ENCODE measurements at regions not wholly inside any gene's neighbourhood (a gene's known extent, or its start where the extent isn't known, plus 50 kb on each side); places are given as distances from the start of the nearest gene placed in this dataset.
"Not testable (repeated sequence)": the region's sequence is repeated elsewhere in the genome, so short reads cannot be mapped to it uniquely, and the experiment has no call there.

DNA sequence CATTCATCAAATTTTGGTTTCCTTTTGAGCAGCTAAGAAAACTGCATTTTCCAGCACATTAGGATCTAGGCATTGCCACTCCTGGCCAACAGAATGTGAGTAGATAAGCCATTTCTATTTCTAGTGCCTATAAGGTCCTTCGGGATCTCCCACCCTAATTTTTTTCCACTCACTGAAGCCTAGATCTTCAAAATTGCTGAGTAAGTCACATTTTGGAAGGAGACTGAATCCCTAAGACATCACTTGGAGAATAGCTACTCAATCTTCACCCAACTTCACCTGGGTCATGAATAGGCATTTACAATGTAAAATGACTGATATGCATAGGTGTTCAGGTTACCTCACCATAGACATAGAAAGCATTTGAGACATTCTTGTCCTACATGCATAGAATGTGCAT lies 548.1 kb upstream of the GYPC start:
- no peaks in the 10 kb centered on the region for H3K27me3 ChIP-seq
- intact Hi-C loops (cut with DNase I; ENCODE audit: low total_unique reads), result no loop called here
- H3K36me3 ChIP-seq, result no peaks in the 10 kb centered on the region
- no peak overlapping the region for H3K4me3 ChIP-seq
- peaks cover 0 to 6% (median 0%) of the 10 kb centered on the region in 4 donors for H3K9me3 ChIP-seq
- TF ChIP-seq, protein P1, sequence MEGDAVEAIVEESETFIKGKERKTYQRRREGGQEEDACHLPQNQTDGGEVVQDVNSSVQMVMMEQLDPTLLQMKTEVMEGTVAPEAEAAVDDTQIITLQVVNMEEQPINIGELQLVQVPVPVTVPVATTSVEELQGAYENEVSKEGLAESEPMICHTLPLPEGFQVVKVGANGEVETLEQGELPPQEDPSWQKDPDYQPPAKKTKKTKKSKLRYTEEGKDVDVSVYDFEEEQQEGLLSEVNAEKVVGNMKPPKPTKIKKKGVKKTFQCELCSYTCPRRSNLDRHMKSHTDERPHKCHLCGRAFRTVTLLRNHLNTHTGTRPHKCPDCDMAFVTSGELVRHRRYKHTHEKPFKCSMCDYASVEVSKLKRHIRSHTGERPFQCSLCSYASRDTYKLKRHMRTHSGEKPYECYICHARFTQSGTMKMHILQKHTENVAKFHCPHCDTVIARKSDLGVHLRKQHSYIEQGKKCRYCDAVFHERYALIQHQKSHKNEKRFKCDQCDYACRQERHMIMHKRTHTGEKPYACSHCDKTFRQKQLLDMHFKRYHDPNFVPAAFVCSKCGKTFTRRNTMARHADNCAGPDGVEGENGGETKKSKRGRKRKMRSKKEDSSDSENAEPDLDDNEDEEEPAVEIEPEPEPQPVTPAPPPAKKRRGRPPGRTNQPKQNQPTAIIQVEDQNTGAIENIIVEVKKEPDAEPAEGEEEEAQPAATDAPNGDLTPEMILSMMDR (IDR thresholded peaks at IDR 0.05), result no peak
- TF ChIP-seq EP300 (IDR thresholded peaks at IDR 0.05) (no peak), POLR2A (IDR thresholded peaks at IDR 0.05) (no peak), POLR2AphosphoS5 (IDR thresholded peaks at IDR 0.05) (no peak)
- 86 to 92% (median 89%) methylated on average over 1 of the region's 1 CpG for WGBS, 5 donors
- no peak for DNase-seq
- H3K27ac ChIP-seq, result no peak overlapping the region
- H3K4me1 ChIP-seq, result no peaks in the 10 kb centered on the region

DNA sequence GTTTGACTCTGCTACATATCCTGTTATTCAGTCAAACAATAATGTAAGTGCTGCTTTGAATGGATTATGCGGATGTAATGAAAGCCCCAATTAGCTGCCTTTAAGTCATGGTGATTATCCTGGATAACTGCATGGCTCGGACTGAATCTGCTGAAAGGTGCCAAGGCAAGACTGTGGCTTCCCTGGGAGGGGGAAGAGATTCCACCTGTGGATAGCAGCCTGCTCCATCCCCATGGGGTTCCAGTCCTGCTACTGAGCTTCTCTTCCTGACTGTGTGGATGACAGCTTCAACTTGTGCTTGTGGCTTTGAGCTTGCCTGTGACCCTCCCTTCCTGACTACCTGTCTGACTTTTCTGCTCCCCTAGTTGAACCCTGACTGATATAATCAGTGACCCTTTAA lies 540.0 kb upstream of the GYPC start:
- intact Hi-C loops (cut with DNase I; ENCODE audit: low total_unique reads), result no loop called here
- TF ChIP-seq POLR2AphosphoS5 (IDR thresholded peaks at IDR 0.05) (no peak), POLR2A (IDR thresholded peaks at IDR 0.05) (no peak), EP300 (IDR thresholded peaks at IDR 0.05) (no peak)
- TF ChIP-seq, protein P1 (IDR thresholded peaks at IDR 0.05), result no peak

DNA sequence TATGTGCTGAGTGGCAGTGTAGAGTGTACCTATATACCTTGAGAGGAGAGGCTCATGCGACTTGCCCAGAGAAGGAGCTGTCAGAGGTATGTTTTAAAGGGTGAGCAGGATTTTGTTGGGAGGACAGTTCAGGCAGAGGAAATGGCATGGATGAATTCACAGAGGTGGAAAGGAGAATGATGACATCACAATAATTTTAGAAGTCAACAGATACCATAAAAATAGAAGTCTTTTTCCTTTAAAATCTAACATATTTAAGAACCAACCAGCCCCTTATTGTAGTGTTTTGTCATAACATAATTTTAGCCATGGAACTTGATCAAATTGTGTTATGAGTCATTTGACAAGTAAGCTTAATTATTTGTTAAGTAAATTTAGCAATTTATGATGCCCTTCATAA lies 538.1 kb upstream of the GYPC start:
- H3K4me3 ChIP-seq, result no peak overlapping the region
- no peaks in the 10 kb centered on the region for H3K36me3 ChIP-seq
- no peak overlapping the region for H3K27ac ChIP-seq
- no peak for DNase-seq
- intact Hi-C loops (cut with DNase I; ENCODE audit: low total_unique reads), result no loop called here
- H3K9me3 ChIP-seq, result no peaks in the 10 kb centered on the region
- no peaks in the 10 kb centered on the region for H3K27me3 ChIP-seq
- TF ChIP-seq EP300 (IDR thresholded peaks at IDR 0.05) (no peak), POLR2AphosphoS5 (IDR thresholded peaks at IDR 0.05) (no peak), POLR2A (IDR thresholded peaks at IDR 0.05) (no peak)
- TF ChIP-seq, protein P1 (IDR thresholded peaks at IDR 0.05), result no peak
- no peaks in the 10 kb centered on the region for H3K4me1 ChIP-seq
- WGBS, 5 donors, result 80 to 94% (median 93%) methylated on average over 1 of the region's 1 CpG

More for the DNA sequence above, 540.0 kb upstream of the GYPC start:
- Histone ChIP-seq H3K4me1 (no peaks in the 10 kb centered on the region), H3K9me3 (no peaks in the 10 kb centered on the region), H3K27me3 (no peaks in the 10 kb centered on the region), H3K36me3 (no peaks in the 10 kb centered on the region), H3K27ac (no peak overlapping the region), H3K4me3 (no peak overlapping the region)
- no peak for DNase-seq
- WGBS, 5 donors, result 73 to 83% (median 76%) methylated on average over 2 of the region's 2 CpGs

DNA sequence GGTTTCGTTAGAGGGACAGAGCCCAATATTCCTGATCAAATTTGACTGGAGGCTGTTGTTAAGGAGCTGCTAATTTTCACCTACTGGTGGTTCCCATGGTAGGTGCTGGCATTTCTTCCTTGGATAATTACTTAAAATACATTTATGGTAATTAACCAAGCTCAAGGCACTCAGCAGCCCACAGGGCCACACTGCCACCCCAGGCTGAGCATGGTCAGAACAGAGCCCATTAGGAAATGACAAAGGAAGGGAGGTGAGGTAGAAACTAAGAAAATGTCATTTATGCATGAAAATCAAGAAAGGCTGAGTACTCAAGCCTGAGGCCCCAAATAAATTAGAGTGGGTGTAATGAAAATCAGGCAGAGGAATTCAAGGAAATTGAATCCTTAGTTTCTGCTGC lies 510.2 kb upstream of the GYPC start:
- Histone ChIP-seq H3K27ac (no peak overlapping the region), H3K27me3 (no peaks in the 10 kb centered on the region), H3K9me3 (peaks cover 0 to 10% (median 0%) of the 10 kb centered on the region in 4 donors), H3K4me1 (no peaks in the 10 kb centered on the region), H3K36me3 (no peaks in the 10 kb centered on the region), H3K4me3 (no peak overlapping the region)
- TF ChIP-seq POLR2AphosphoS5 (IDR thresholded peaks at IDR 0.05) (no peak), EP300 (IDR thresholded peaks at IDR 0.05) (no peak)
- no peak for DNase-seq
- intact Hi-C loops (cut with DNase I; ENCODE audit: low total_unique reads), result no loop called here
- 29 to 64% (median 35%) methylated on average over 1 of the region's 1 CpG for WGBS, 5 donors

DNA sequence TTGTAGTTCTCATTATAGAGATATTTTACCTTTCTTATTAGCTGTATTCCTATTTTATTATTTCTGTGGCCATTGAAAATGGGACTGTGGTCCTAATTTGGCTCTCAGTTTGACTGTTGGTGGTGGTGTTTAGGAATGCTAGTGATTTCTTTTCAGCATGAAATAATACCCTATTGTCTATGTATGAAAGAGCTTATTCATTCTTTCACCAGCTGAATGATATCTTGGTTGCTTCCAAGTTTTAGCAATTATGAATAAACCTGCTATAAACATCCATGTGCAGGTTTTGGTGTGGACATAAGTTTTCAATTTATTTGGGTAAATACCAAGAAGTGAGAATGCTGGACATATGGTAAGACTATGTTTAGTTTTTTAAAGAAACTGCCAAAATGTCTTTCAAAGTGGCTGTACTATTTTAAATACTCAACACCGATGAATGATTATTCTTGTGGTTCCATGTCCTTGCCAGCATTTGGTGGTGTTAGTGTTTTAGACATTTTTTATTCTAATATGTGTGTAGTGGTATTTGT lies 501.6 kb upstream of the GYPC start:
- TF ChIP-seq EP300 (IDR thresholded peaks at IDR 0.05) (no peak), POLR2A (IDR thresholded peaks at IDR 0.05) (no peak), POLR2AphosphoS5 (IDR thresholded peaks at IDR 0.05) (no peak)
- TF ChIP-seq, protein P1 (IDR thresholded peaks at IDR 0.05), result no peak
- WGBS, 5 donors, result 80 to 92% (median 85%) methylated on average over 1 of the region's 1 CpG
- intact Hi-C loops (cut with DNase I; ENCODE audit: low total_unique reads), result no loop called here

DNA sequence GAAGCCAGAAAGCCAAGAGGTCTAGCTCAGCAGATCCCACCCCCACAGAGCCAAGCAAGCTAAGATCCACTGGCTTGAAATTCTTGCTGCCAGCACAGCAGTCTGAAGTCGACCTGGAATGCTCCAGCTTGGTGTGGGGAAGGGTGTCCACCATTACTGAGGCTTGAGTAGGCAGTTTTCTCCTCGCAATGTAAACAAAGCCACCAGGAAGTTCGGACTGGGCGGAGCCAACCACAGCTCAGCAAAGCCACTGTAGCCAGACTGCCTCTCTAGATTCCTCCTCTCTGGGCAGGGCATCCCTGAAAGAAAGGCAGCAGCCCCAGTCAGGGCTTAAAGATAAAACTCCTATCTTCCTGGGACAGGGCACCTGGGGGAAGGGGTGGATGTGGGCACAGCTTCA lies 495.0 kb upstream of the GYPC start:
- H3K4me3 ChIP-seq; H3K36me3 ChIP-seq; DNase-seq; H3K9me3 ChIP-seq; H3K27me3 ChIP-seq; H3K4me1 ChIP-seq; H3K27ac ChIP-seq; intact Hi-C loops (cut with DNase I; ENCODE audit: low total_unique reads): not testable (repeated sequence)
- 63 to 100% (median 64%) methylated on average over 1 to 4 of the region's 4 CpGs for WGBS, 5 donors

More for the DNA sequence above, 501.6 kb upstream of the GYPC start:
- Histone ChIP-seq H3K36me3 (no peaks in the 10 kb centered on the region), H3K4me3 (no peak overlapping the region), H3K9me3 (peaks cover 0 to 16% (median 8%) of the 10 kb centered on the region in 4 donors), H3K27ac (no peak overlapping the region), H3K27me3 (no peaks in the 10 kb centered on the region), H3K4me1 (no peaks in the 10 kb centered on the region)
- DNase-seq, result no peak

Data from stomach (tissue), 8 donors.